Loucy (cell line): ENCODE measurements at regions not wholly inside any gene's neighbourhood (a gene's known extent, or its start where the extent isn't known, plus 50 kb on each side); places are given as distances from the start of the nearest gene placed in this dataset.

ENCODE experiments used
- H2AFZ ChIP-seq: fragments of 200-600 bp; sonication (generic); 2 replicates; pipeline ENCODE4 v1.6.0; 2016; ENCODE audit warnings: antibody characterized with exemption, mild to moderate bottlenecking, low read length, moderate library complexity
- H3F3A ChIP-seq: fragments of 200-600 bp; 2 replicates; pipeline ENCODE4 v1.6.0; 2016; ENCODE audit warnings: antibody characterized with exemption, low read depth, mild to moderate bottlenecking
- H3K27me3 ChIP-seq: fragments of 200-600 bp; sonication (generic); 2 replicates; pipeline ENCODE4 v1.6.1; 2014; ENCODE audit warnings: low read length, mild to moderate bottlenecking; ENCODE audit not compliant: insufficient read depth, poor library complexity, severe bottlenecking
- H3K36me3 ChIP-seq: fragments of 200-600 bp; sonication (generic); 2 replicates; pipeline ENCODE4 v1.6.1; 2016; ENCODE audit warnings: low read length; ENCODE audit not compliant: insufficient read depth
- H3K4me1 ChIP-seq: fragments of 200-600 bp; sonication (generic); 2 replicates; pipeline ENCODE4 v1.5.1; 2014; ENCODE audit warnings: low read length, mild to moderate bottlenecking; ENCODE audit not compliant: insufficient read depth, poor library complexity, severe bottlenecking
- H3K4me2 ChIP-seq: fragments of 200-600 bp; sonication (generic); 2 replicates; pipeline ENCODE4 v1.6.0; 2014; ENCODE audit warnings: antibody characterized with exemption, low read length, low read depth, mild to moderate bottlenecking; ENCODE audit not compliant: poor library complexity, severe bottlenecking
- H3K4me3 ChIP-seq: fragments of 200-600 bp; sonication (generic); 2 replicates; pipeline ENCODE4 v1.5.1; 2014; ENCODE audit warnings: low read length, mild to moderate bottlenecking, mixed read lengths; ENCODE audit not compliant: poor library complexity, severe bottlenecking
- H3K79me2 ChIP-seq: fragments of 200-600 bp; sonication (generic); 2 replicates; pipeline ENCODE4 v1.6.1; 2014; ENCODE audit warnings: low read length; ENCODE audit not compliant: insufficient read depth
- H3K9ac ChIP-seq: fragments of 200-600 bp; sonication (generic); 2 replicates; pipeline ENCODE4 v1.6.0; 2014; ENCODE audit warnings: mild to moderate bottlenecking, low read depth, low read length, moderate library complexity; ENCODE audit not compliant: poor library complexity, severe bottlenecking
- H3K9me2 ChIP-seq: fragments of 200-600 bp; sonication (generic); replicated peaks from 2 replicates; pipeline ENCODE4 v1.6.1; 2016; ENCODE audit warnings: low read depth, low read length, mixed read lengths
- H3K9me3 ChIP-seq: fragments of 200-600 bp; sonication (generic); 2 replicates; pipeline ENCODE4 v1.6.1; 2014; ENCODE audit warnings: mild to moderate bottlenecking, antibody characterized with exemption, low read length, low read depth; ENCODE audit not compliant: insufficient read depth
- H4K20me1 ChIP-seq: fragments of 200-600 bp; sonication (generic); 2 replicates; pipeline ENCODE4 v1.6.0; 2014; ENCODE audit warnings: antibody characterized with exemption, low read length, mild to moderate bottlenecking; ENCODE audit not compliant: insufficient read depth, poor library complexity, severe bottlenecking
- CTCF ChIP-seq: fragments of 200-600 bp; sonication (generic); conservative IDR thresholded peaks from 2 replicates; pipeline ENCODE4 v1.5.1; 2014; ENCODE audit warnings: mild to moderate bottlenecking, antibody characterized with exemption, low read length
- EZH2phosphoT487 ChIP-seq: fragments of 200-600 bp; IDR thresholded peaks from 2 replicates; pipeline ENCODE4 v1.6.1; 2018; ENCODE audit warnings: antibody characterized with exemption, mild to moderate bottlenecking, moderate library complexity, borderline replicate concordance

- H3K9ac ChIP-seq, result peak overlapping the region; percentile 13
- H3K36me3 ChIP-seq, result no peaks in the 10 kb centered on the region
- no peaks in the 10 kb centered on the region for H3K9me3 ChIP-seq
- no peak for TF ChIP-seq EZH2phosphoT487
- TF ChIP-seq CTCF, result no peak
- H3K4me1 ChIP-seq, result peaks cover 38% of the 10 kb centered on the region
- peak overlapping the region; percentile 62 for H3K4me2 ChIP-seq
- no peaks in the 10 kb centered on the region for H3K9me2 ChIP-seq
- no peaks in the 10 kb centered on the region for H4K20me1 ChIP-seq
- H3F3A ChIP-seq, result no peaks in the 10 kb centered on the region
- H3K27me3 ChIP-seq, result no peaks in the 10 kb centered on the region
- H2AFZ ChIP-seq, result peak overlapping the region; percentile 47
- H3K4me3 ChIP-seq, result peak overlapping the region; percentile 30
- no peaks in the 10 kb centered on the region for H3K79me2 ChIP-seq
Measured at GRCh38 chr14:65949711-65950516, 536.3 kb upstream of the CCDC196 start.

DNA sequence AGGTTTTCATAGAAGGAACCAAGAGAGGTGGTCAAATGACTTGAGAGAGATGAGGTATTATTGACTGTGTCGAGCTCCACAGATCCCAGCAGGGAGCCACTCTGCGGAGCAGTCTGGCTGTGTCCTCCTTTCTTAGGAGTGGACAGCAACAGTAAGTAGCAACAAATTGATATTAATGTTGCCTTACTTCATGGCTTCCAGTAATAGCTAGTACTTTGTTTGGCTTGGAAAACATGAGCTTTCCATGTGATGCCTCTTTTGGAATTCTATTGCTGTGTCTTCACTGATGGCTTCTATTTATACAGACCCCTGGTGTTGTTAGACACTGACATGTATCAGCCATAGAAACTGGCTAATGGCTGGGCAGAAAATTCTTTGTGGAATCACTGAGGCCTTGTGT lies 531.2 kb upstream of the CCDC196 start:
- Histone ChIP-seq H2AFZ (no peak overlapping the region), H3K27me3 (no peaks in the 10 kb centered on the region), H3K9me3 (no peaks in the 10 kb centered on the region), H3K9me2 (no peaks in the 10 kb centered on the region), H3F3A (no peaks in the 10 kb centered on the region), H3K4me3 (no peak overlapping the region), H3K4me2 (no peak overlapping the region), H4K20me1 (no peaks in the 10 kb centered on the region), H3K36me3 (no peaks in the 10 kb centered on the region), H3K79me2 (no peaks in the 10 kb centered on the region), H3K9ac (no peak overlapping the region), H3K4me1 (peaks cover 23% of the 10 kb centered on the region)
- TF ChIP-seq EZH2phosphoT487, result no peak

DNA sequence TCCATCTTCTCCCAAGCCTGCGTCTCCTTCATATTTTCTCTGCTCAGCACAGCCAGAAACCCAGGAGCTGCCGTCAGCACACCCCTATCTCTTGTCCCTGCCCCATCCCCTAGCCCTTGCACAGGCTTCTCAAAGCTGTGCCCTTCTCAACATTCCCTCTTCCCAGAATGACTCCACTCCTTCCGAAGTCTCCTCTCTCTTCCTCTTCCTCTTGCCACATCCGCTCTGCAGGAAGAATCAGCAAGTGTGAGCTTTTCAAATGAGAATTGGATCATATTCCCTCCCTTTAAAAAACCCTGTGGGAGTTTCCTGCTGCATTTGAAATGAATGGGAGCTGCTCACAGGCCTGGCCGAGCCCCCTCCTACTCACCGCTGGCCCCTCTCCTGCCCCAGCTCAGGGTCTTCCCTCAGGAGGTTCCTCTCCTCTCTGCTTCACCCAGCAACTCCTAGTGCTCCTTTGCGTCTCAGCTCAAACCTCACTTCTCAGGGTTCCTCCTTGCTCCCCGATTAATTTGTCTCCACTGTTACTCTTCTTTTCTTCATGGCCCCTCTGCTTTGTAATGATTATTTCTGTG lies 528.5 kb upstream of the CCDC196 start:
- H3K36me3 ChIP-seq, result no peaks in the 10 kb centered on the region
- H3K27me3 ChIP-seq, result no peaks in the 10 kb centered on the region
- no peak overlapping the region for H3K4me2 ChIP-seq
- H3K9me2 ChIP-seq, result no peaks in the 10 kb centered on the region
- no peaks in the 10 kb centered on the region for H4K20me1 ChIP-seq
- H3K4me3 ChIP-seq, result no peak overlapping the region
- TF ChIP-seq CTCF (no peak), EZH2phosphoT487 (no peak)
- H3K9me3 ChIP-seq, result no peaks in the 10 kb centered on the region
- no peak overlapping the region for H2AFZ ChIP-seq
- peaks cover 4% of the 10 kb centered on the region for H3K4me1 ChIP-seq
- no peak overlapping the region for H3K9ac ChIP-seq
- no peaks in the 10 kb centered on the region for H3K79me2 ChIP-seq
- H3F3A ChIP-seq, result no peaks in the 10 kb centered on the region
